GM19239 (cell line): ENCODE measurements at regions not wholly inside any gene's neighbourhood (a gene's known extent, or its start where the extent isn't known, plus 50 kb on each side); places are given as distances from the start of the nearest gene placed in this dataset.

Experiments
- DNase-seq: peaks from one replicate; pipeline ENCODE4 v3.0.0; 2011; ENCODE audit warnings: low spot score; ENCODE audit not compliant: insufficient read length
- FAIRE-seq: peaks from 2 replicates; lab custom pipeline; 2011; peaks lifted over from hg19 to GRCh38; lab: Jason Lieb, UNC

GRCh38 chr13:105033999-105034398 lies 1501.5 kb downstream of the EFNB2 start:
- DNase-seq: no peak
- FAIRE-seq: no peak

- FAIRE-seq (no peak), DNase-seq (no peak)
Observed at GRCh38 chr13:105031306-105031705, 1504.2 kb downstream of the EFNB2 start.

GRCh38 chr13:105030851-105031250 lies 1504.6 kb downstream of the EFNB2 start:
- FAIRE-seq (no peak), DNase-seq (no peak)

- DNase-seq: no peak
- no peak for FAIRE-seq
Observed at GRCh38 chr13:105019073-105019472, 1516.4 kb downstream of the EFNB2 start.

- no peak for FAIRE-seq
- no peak for DNase-seq
Observed at GRCh38 chr13:105016266-105016665, 1519.2 kb downstream of the EFNB2 start.

- FAIRE-seq: no peak
- DNase-seq: no peak
Observed at GRCh38 chr13:105008604-105009003, 1526.9 kb downstream of the EFNB2 start.

GRCh38 chr13:105007166-105007808 lies 1528.2 kb downstream of the EFNB2 start:
- FAIRE-seq: no peak
- no peak for DNase-seq

GRCh38 chr13:104996022-104996421 lies 1539.4 kb downstream of the EFNB2 start:
- FAIRE-seq (no peak), DNase-seq (no peak)

GRCh38 chr13:104993708-104994107 lies 1541.8 kb downstream of the EFNB2 start:
- DNase-seq: no peak
- FAIRE-seq: no peak

GRCh38 chr13:104987621-104988020 lies 1547.8 kb downstream of the EFNB2 start:
- no peak for DNase-seq
- no peak for FAIRE-seq

- no peak for DNase-seq
Observed at GRCh38 chr13:104984296-104984818, 1551.1 kb downstream of the EFNB2 start.

GRCh38 chr13:104983601-104984000 lies 1551.9 kb downstream of the EFNB2 start:
- no peak for DNase-seq
- FAIRE-seq: no peak

More at GRCh38 chr13:104984296-104984818, 1551.1 kb downstream of the EFNB2 start:
- peak; percentile 90 for FAIRE-seq

- no peak for DNase-seq
Observed at GRCh38 chr13:104980586-104980985, 1554.9 kb downstream of the EFNB2 start.

GRCh38 chr13:104979281-104980030 lies 1556.0 kb downstream of the EFNB2 start:
- DNase-seq (no peak), FAIRE-seq (no peak)

More at GRCh38 chr13:104980586-104980985, 1554.9 kb downstream of the EFNB2 start:
- no peak for FAIRE-seq

GRCh38 chr13:104976986-104977385 lies 1558.5 kb downstream of the EFNB2 start:
- FAIRE-seq (no peak), DNase-seq (no peak)

- DNase-seq (no peak), FAIRE-seq (no peak)
Observed at GRCh38 chr13:104975272-104975671, 1560.2 kb downstream of the EFNB2 start.

GRCh38 chr13:104968876-104969275 lies 1566.6 kb downstream of the EFNB2 start:
- no peak for DNase-seq
- FAIRE-seq: no peak

- no peak for DNase-seq
- no peak for FAIRE-seq
Observed at GRCh38 chr13:104967836-104968630, 1567.4 kb downstream of the EFNB2 start.

GRCh38 chr13:104967376-104967775 lies 1568.1 kb downstream of the EFNB2 start:
- no peak for DNase-seq
- no peak for FAIRE-seq

GRCh38 chr13:104962411-104962810 lies 1573.1 kb downstream of the EFNB2 start:
- DNase-seq: no peak
- FAIRE-seq: no peak

- no peak for FAIRE-seq
- DNase-seq: no peak
Observed at GRCh38 chr13:104961246-104961645, 1574.2 kb downstream of the EFNB2 start.
